G401.6 (cell line): ENCODE measurements at regions not wholly inside any gene's neighbourhood (a gene's known extent, or its start where the extent isn't known, plus 50 kb on each side); places are given as distances from the start of the nearest gene placed in this dataset.

Experiments
- FAIRE-seq: peaks from 2 replicates; lab custom pipeline; 2012; peaks lifted over from hg19 to GRCh38; lab: Jason Lieb, UNC

GRCh38 chr7:33661430-33662160, 243.7 kb upstream of the BMPER start:
- FAIRE-seq = no peak

- no peak for FAIRE-seq
Measured at GRCh38 chr7:33666531-33666930, 238.8 kb upstream of the BMPER start.

GRCh38 chr7:33667196-33667595, 238.1 kb upstream of the BMPER start:
- no peak for FAIRE-seq

- FAIRE-seq = no peak
Measured at GRCh38 chr7:33669251-33669670, 236.1 kb upstream of the BMPER start.

GRCh38 chr7:33671531-33672262, 233.6 kb upstream of the BMPER start:
- FAIRE-seq = no peak

- no peak for FAIRE-seq
Measured at GRCh38 chr7:33673029-33673700, 232.2 kb upstream of the BMPER start.

- no peak for FAIRE-seq
Measured at GRCh38 chr7:33674804-33675411, 230.4 kb upstream of the BMPER start.

GRCh38 chr7:33677556-33677955, 227.8 kb upstream of the BMPER start:
- FAIRE-seq = no peak

GRCh38 chr7:33678569-33679335, 226.6 kb upstream of the BMPER start:
- no peak for FAIRE-seq

- no peak for FAIRE-seq
Measured at GRCh38 chr7:33680682-33681081, 224.7 kb upstream of the BMPER start.

GRCh38 chr7:33685503-33685902, 219.8 kb upstream of the BMPER start:
- no peak for FAIRE-seq

GRCh38 chr7:33685981-33686683, 219.2 kb upstream of the BMPER start:
- FAIRE-seq = no peak

- no peak for FAIRE-seq
Measured at GRCh38 chr7:33687625-33688024, 217.7 kb upstream of the BMPER start.

GRCh38 chr7:33691180-33691579, 214.2 kb upstream of the BMPER start:
- no peak for FAIRE-seq

GRCh38 chr7:33692956-33693355, 212.4 kb upstream of the BMPER start:
- no peak for FAIRE-seq

GRCh38 chr7:33694006-33694405, 211.3 kb upstream of the BMPER start:
- FAIRE-seq = no peak

- FAIRE-seq = no peak
Measured at GRCh38 chr7:33697616-33698015, 207.7 kb upstream of the BMPER start.

GRCh38 chr7:33698041-33698440, 207.3 kb upstream of the BMPER start:
- FAIRE-seq = no peak

GRCh38 chr7:33698692-33699128, 206.6 kb upstream of the BMPER start:
- FAIRE-seq = no peak

- FAIRE-seq = no peak
Measured at GRCh38 chr7:33700001-33700899, 205.1 kb upstream of the BMPER start.
